HG03175 (cell line): ENCODE measurements at regions not wholly inside any gene's neighbourhood (a gene's known extent, or its start where the extent isn't known, plus 50 kb on each side); places are given as distances from the start of the nearest gene placed in this dataset.
"Not testable (repeated sequence)": the region's sequence is repeated elsewhere in the genome, so short reads cannot be mapped to it uniquely, and the experiment has no call there.

ENCODE experiments used
- ATAC-seq: cut with Tn5 transposase; IDR thresholded peaks from one replicate; pipeline ENCODE4 v1.9.1; 2021; ENCODE audit warnings: mild to moderate bottlenecking, moderate library complexity; ENCODE audit not compliant: unreplicated experiment

- ATAC-seq = no peak
Measured at GRCh38 chr10:130498042-130498441, 361.9 kb downstream of the GLRX3 start.

- ATAC-seq = no peak
Measured at GRCh38 chr10:130498934-130499333, 362.7 kb downstream of the GLRX3 start.

- ATAC-seq = no peak
Measured at GRCh38 chr10:130499541-130499940, 363.4 kb downstream of the GLRX3 start.

GRCh38 chr10:130500261-130501000 is 364.2 kb downstream of the GLRX3 start:
- ATAC-seq = no peak

- ATAC-seq = no peak
Measured at GRCh38 chr10:130507461-130507860, 371.3 kb downstream of the GLRX3 start.

- no peak for ATAC-seq
Measured at GRCh38 chr10:130509881-130510689, 373.9 kb downstream of the GLRX3 start.

GRCh38 chr10:130510755-130511154 is 374.6 kb downstream of the GLRX3 start:
- ATAC-seq = no peak

GRCh38 chr10:130511766-130512165 is 375.6 kb downstream of the GLRX3 start:
- ATAC-seq = no peak

GRCh38 chr10:130512936-130513335 is 376.7 kb downstream of the GLRX3 start:
- no peak for ATAC-seq

GRCh38 chr10:130513686-130514476 is 377.7 kb downstream of the GLRX3 start:
- ATAC-seq = no peak

- ATAC-seq = no peak
Measured at GRCh38 chr10:130515670-130516069, 379.5 kb downstream of the GLRX3 start.

- ATAC-seq = no peak
Measured at GRCh38 chr10:130516141-130516735, 380.0 kb downstream of the GLRX3 start.

GRCh38 chr10:130518921-130519320 is 382.7 kb downstream of the GLRX3 start:
- ATAC-seq = not testable (repeated sequence)

- ATAC-seq = no peak
Measured at GRCh38 chr10:130519791-130520190, 383.6 kb downstream of the GLRX3 start.

- no peak for ATAC-seq
Measured at GRCh38 chr10:130531312-130531711, 395.1 kb downstream of the GLRX3 start.

- no peak for ATAC-seq
Measured at GRCh38 chr10:130541090-130541489, 404.9 kb downstream of the GLRX3 start.

GRCh38 chr10:130542761-130543160 is 406.6 kb downstream of the GLRX3 start:
- no peak for ATAC-seq

- no peak for ATAC-seq
Measured at GRCh38 chr10:130543794-130544193, 407.6 kb downstream of the GLRX3 start.

- ATAC-seq = no peak
Measured at GRCh38 chr10:130545122-130545521, 408.9 kb downstream of the GLRX3 start.

GRCh38 chr10:130545697-130546096 is 409.5 kb downstream of the GLRX3 start:
- ATAC-seq = no peak

GRCh38 chr10:130546841-130547240 is 410.6 kb downstream of the GLRX3 start:
- ATAC-seq = no peak
